ENCODE measurements at regions not wholly inside any gene's neighbourhood (a gene's known extent, or its start where the extent isn't known, plus 50 kb on each side); places are given as distances from the start of the nearest gene placed in this dataset.

GRCh38 chr3:137519602-137520001 is 244.5 kb upstream of the SOX14 start:
- TF ChIP-seq POLR2AphosphoS5 (IDR thresholded peaks at IDR 0.05) (no peak), POLR2A (IDR thresholded peaks at IDR 0.05) (no peak), CTCF (IDR thresholded peaks at IDR 0.05) (no peak), EP300 (IDR thresholded peaks at IDR 0.05) (no peak)

All from gastroesophageal sphincter (tissue), 3 donors.